ENCODE measurements at regions not wholly inside any gene's neighbourhood (a gene's known extent, or its start where the extent isn't known, plus 50 kb on each side); places are given as distances from the start of the nearest gene placed in this dataset.

- TF ChIP-seq ZNF687 (IDR thresholded peaks at IDR 0.05) (no peak), POLR2AphosphoS2 (IDR thresholded peaks at IDR 0.05; ENCODE audit: low read depth, low read length) (no peak), ZBED1 (IDR thresholded peaks at IDR 0.05; ENCODE audit: borderline replicate concordance) (no peak), CBX5 (IDR thresholded peaks at IDR 0.05; ENCODE audit: low read depth) (no peak), CREM (IDR thresholded peaks at IDR 0.05; ENCODE audit: low read depth) (no peak), ZBTB11 (CRISPR knock-in tag; IDR thresholded peaks at IDR 0.05) (no peak), TAF1 (IDR thresholded peaks at IDR 0.05; ENCODE audit: borderline replicate concordance, low read depth, low read length) (no peak), DPF2 (IDR thresholded peaks at IDR 0.05) (no peak)
- TF ChIP-seq, protein P1, sequence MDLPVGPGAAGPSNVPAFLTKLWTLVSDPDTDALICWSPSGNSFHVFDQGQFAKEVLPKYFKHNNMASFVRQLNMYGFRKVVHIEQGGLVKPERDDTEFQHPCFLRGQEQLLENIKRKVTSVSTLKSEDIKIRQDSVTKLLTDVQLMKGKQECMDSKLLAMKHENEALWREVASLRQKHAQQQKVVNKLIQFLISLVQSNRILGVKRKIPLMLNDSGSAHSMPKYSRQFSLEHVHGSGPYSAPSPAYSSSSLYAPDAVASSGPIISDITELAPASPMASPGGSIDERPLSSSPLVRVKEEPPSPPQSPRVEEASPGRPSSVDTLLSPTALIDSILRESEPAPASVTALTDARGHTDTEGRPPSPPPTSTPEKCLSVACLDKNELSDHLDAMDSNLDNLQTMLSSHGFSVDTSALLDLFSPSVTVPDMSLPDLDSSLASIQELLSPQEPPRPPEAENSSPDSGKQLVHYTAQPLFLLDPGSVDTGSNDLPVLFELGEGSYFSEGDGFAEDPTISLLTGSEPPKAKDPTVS (IDR thresholded peaks at IDR 0.05; ENCODE audit: low read depth, low read length): no peak
- TF ChIP-seq, protein P2, sequence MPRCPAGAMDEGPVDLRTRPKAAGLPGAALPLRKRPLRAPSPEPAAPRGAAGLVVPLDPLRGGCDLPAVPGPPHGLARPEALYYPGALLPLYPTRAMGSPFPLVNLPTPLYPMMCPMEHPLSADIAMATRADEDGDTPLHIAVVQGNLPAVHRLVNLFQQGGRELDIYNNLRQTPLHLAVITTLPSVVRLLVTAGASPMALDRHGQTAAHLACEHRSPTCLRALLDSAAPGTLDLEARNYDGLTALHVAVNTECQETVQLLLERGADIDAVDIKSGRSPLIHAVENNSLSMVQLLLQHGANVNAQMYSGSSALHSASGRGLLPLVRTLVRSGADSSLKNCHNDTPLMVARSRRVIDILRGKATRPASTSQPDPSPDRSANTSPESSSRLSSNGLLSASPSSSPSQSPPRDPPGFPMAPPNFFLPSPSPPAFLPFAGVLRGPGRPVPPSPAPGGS (IDR thresholded peaks at IDR 0.05; ENCODE audit: borderline replicate concordance, insufficient read depth, low read depth, low read length, poor library complexity, severe bottlenecking): no peak
- TF ChIP-seq, protein P3, sequence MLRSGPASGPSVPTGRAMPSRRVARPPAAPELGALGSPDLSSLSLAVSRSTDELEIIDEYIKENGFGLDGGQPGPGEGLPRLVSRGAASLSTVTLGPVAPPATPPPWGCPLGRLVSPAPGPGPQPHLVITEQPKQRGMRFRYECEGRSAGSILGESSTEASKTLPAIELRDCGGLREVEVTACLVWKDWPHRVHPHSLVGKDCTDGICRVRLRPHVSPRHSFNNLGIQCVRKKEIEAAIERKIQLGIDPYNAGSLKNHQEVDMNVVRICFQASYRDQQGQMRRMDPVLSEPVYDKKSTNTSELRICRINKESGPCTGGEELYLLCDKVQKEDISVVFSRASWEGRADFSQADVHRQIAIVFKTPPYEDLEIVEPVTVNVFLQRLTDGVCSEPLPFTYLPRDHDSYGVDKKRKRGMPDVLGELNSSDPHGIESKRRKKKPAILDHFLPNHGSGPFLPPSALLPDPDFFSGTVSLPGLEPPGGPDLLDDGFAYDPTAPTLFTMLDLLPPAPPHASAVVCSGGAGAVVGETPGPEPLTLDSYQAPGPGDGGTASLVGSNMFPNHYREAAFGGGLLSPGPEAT (IDR thresholded peaks at IDR 0.05; ENCODE audit: low read depth): no peak
Measured at GRCh38 chr12:47557386-47557785, 148.4 kb downstream of the RPAP3 start (continued).

Data from GM12878 (cell line).